GM12892 (cell line): ENCODE measurements at regions not wholly inside any gene's neighbourhood (a gene's known extent, or its start where the extent isn't known, plus 50 kb on each side); places are given as distances from the start of the nearest gene placed in this dataset.

Source experiments
- POLR2A ChIP-seq: IDR thresholded peaks from 2 replicates; pipeline ENCODE4 v1.6.1; 2011; ENCODE audit warnings: low read depth, low read length, control low read depth
- TAF1 ChIP-seq: IDR thresholded peaks from 2 replicates; pipeline ENCODE4 v1.6.1; 2011; ENCODE audit warnings: low read depth, mild to moderate bottlenecking, control low read depth, low read length, borderline replicate concordance

DNA sequence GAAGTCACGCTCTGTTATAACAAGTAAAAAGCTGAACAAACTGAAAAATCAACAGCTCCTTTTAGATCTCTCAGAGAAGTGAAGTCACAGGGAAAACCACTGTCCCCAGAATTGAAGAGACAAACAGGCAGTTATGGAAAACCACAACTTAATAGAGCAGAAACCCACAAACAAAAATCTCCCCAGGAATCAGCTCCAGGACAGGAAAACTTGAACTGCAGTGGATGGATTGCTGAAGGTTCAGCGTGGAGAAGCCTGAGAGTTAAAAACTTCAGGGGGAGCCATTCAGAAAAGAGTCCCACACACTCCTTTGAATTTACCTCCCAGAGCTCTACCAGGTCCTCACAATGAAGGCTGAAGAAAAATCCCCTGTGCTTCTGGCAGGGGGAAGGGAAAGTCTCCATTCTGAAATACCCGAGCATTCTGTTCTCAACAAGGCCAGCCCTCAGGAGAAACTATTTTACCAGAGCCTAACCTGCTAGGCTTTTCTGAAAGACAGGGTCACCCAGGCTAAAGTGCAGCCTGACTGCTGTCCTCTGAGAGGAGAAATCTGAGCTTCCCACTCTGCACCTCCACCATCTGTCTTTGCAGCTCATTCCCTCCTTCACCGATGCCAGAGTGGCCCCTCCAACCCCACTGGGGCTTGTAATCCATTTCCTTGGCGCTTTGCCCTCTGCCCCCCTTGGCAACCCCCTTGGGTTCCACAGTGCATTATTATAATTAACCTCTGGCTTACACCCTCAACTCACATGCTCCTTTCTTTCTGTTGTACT lies 65.0 kb upstream of the CCNY start:
- TF ChIP-seq POLR2A (no peak), TAF1 (no peak)
